Caco-2 (cell line): ENCODE measurements at regions not wholly inside any gene's neighbourhood (a gene's known extent, or its start where the extent isn't known, plus 50 kb on each side); places are given as distances from the start of the nearest gene placed in this dataset.

Experiments used
- BruUV-seq: library from RNA; stranded (reverse); fragments of 400-500 nt; replicated peaks from 2 replicates; lab custom pipeline; 2021; lab: Mats Ljungman, UMichigan
- CTCF ChIA-PET: fragments of 300-600 bp; sonication (Branson Sonifier 250); formaldehyde crosslinking; loops from one replicate; lab custom pipeline; 2022; ENCODE audit warnings: antibody characterized with exemption; lab: Charles Lee
- POLR2A ChIA-PET: fragments of 300-600 bp; sonication (Branson Sonifier 250); formaldehyde crosslinking; loops from one replicate; lab custom pipeline; 2022; ENCODE audit warnings: antibody characterized with exemption; lab: Charles Lee
- DNase-seq, 2 experiments: peaks; one replicate each; pipeline versions ENCODE4 v3.0.0 to v3.0.0-alpha.2; 2020 to 2022
- H3K27me3 ChIP-seq: replicated peaks from 2 replicates; pipeline ENCODE4 v1.6.0; 2011; ENCODE audit warnings: low read length; ENCODE audit not compliant: control insufficient read depth, insufficient read depth
- H3K36me3 ChIP-seq: 2 replicates; pipeline ENCODE4 v1.5.1; 2011; ENCODE audit warnings: low read length; ENCODE audit not compliant: control insufficient read depth, insufficient read depth
- H3K4me1 ChIP-seq: fragments of 250-450 bp; sonication (Bioruptor Pico); 2 replicates; pipeline ENCODE4 v1.5.1; 2020; ENCODE audit warnings: mild to moderate bottlenecking
- H3K4me3 ChIP-seq: 2 replicates; pipeline ENCODE4 v1.5.1; 2011; ENCODE audit warnings: low read depth, mild to moderate bottlenecking, control low read depth, low read length
- H3K9me3 ChIP-seq: fragments of 250-450 bp; sonication (Bioruptor Pico); 2 replicates; pipeline ENCODE4 v1.5.1; 2020; ENCODE audit warnings: mild to moderate bottlenecking, moderate library complexity
- H3K27ac Mint-ChIP-seq: one replicate; pipeline ENCODE4 v1.8.0; 2022; ENCODE audit warnings: mixed read lengths; ENCODE audit not compliant: unreplicated experiment
- H3K27me3 Mint-ChIP-seq: one replicate; pipeline ENCODE4 v1.8.0; 2022; ENCODE audit warnings: mixed read lengths; ENCODE audit not compliant: insufficient read depth, unreplicated experiment
- H3K36me3 Mint-ChIP-seq: one replicate; pipeline ENCODE4 v1.8.0; 2022; ENCODE audit warnings: mild to moderate bottlenecking, mixed read lengths; ENCODE audit not compliant: insufficient read depth, unreplicated experiment
- H3K4me1 Mint-ChIP-seq: one replicate; pipeline ENCODE4 v1.8.0; 2022; ENCODE audit warnings: low read depth, mixed read lengths; ENCODE audit not compliant: unreplicated experiment
- H3K4me3 Mint-ChIP-seq: one replicate; pipeline ENCODE4 v1.8.0; 2022; ENCODE audit warnings: mild to moderate bottlenecking, moderate library complexity, mixed read lengths; ENCODE audit not compliant: unreplicated experiment
- H3K9me3 Mint-ChIP-seq: one replicate; pipeline ENCODE4 v1.8.0; 2022; ENCODE audit warnings: mixed read lengths; ENCODE audit not compliant: unreplicated experiment
- intact Hi-C: fragments of 100-400 bp; cut with micrococcal nuclease; formaldehyde crosslinking; loops from one replicate; pipeline ENCODE4 v1.10.0; 2022; ENCODE audit not compliant: unreplicated experiment
- TF ChIP-seq, protein P1 (sequence below), 2 experiments: fragments of 200-600 bp in 1 of 2; IDR thresholded peaks; 1 replicate in 1 of 2; 2 replicates in 1 of 2; pipeline versions ENCODE4 v1.5.1 to v1.8.0; 2011 to 2022; ENCODE audit warnings: antibody characterized with exemption in 1 of 2, control low read depth in 1 of 2, inconsistent platforms in 1 of 2, low read depth in 1 of 2, low read length in 1 of 2, mild to moderate bottlenecking in 1 of 2, moderate library complexity in 1 of 2; ENCODE audit not compliant: insufficient read depth in 1 of 2, severe bottlenecking in 1 of 2, unreplicated experiment in 1 of 2

DNA sequence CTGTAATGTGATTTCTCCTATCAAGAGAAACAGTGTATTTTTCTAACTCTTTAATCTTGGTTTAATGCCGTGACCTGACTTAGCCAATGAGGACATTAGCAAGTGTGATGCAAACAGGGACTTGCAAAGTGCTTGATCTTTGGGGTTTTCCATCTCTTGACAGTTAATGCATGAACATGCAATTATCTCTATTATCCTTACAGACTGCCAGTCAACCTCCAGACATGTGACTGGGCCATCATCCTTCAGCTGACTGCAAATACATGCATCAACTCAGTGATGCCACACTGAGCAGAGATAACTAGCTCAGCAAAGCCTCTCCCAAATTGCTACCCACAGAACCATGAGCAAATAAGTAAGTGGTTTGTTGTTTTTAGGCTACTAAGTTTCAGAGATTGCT, 409.6 kb downstream of the GPAM start:
- Mint-ChIP-seq H3K27ac (no peak overlapping the region), H3K36me3 (no peaks in the 10 kb centered on the region), H3K4me3 (no peak overlapping the region), H3K9me3 (peaks cover under 1% of the 10 kb centered on the region), H3K27me3 (peaks cover 7% of the 10 kb centered on the region), H3K4me1 (no peaks in the 10 kb centered on the region)
- intact Hi-C loops = no loop called here
- no peaks in the 10 kb centered on the region for H3K36me3 ChIP-seq
- TF ChIP-seq, protein P1, sequence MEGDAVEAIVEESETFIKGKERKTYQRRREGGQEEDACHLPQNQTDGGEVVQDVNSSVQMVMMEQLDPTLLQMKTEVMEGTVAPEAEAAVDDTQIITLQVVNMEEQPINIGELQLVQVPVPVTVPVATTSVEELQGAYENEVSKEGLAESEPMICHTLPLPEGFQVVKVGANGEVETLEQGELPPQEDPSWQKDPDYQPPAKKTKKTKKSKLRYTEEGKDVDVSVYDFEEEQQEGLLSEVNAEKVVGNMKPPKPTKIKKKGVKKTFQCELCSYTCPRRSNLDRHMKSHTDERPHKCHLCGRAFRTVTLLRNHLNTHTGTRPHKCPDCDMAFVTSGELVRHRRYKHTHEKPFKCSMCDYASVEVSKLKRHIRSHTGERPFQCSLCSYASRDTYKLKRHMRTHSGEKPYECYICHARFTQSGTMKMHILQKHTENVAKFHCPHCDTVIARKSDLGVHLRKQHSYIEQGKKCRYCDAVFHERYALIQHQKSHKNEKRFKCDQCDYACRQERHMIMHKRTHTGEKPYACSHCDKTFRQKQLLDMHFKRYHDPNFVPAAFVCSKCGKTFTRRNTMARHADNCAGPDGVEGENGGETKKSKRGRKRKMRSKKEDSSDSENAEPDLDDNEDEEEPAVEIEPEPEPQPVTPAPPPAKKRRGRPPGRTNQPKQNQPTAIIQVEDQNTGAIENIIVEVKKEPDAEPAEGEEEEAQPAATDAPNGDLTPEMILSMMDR (IDR thresholded peaks at IDR 0.05; ENCODE audit: insufficient read depth in 1 of 2, low read depth in 1 of 2, low read length in 1 of 2, severe bottlenecking in 1 of 2, unreplicated experiment in 1 of 2) = no peak
- H3K4me1 ChIP-seq = no peaks in the 10 kb centered on the region
- no peaks in the 10 kb centered on the region for H3K27me3 ChIP-seq
- BruUV-seq = no TSS peak
- no peaks in the 10 kb centered on the region for H3K9me3 ChIP-seq
- ChIA-PET CTCF (no interaction called here), POLR2A (no interaction called here)
- DNase-seq = no peak
- no peak overlapping the region for H3K4me3 ChIP-seq

- POLR2A ChIA-PET = no interaction called here
- H3K27me3 ChIP-seq = no peaks in the 10 kb centered on the region
- CTCF ChIA-PET = no interaction called here
- no peak for DNase-seq
- H3K36me3 ChIP-seq = no peaks in the 10 kb centered on the region
- H3K4me3 ChIP-seq = no peak overlapping the region
- H3K4me1 ChIP-seq = no peaks in the 10 kb centered on the region
- no peak overlapping the region for H3K27ac Mint-ChIP-seq
- no peaks in the 10 kb centered on the region for H3K9me3 ChIP-seq
- TF ChIP-seq, protein P1 (IDR thresholded peaks at IDR 0.05; ENCODE audit: insufficient read depth in 1 of 2, low read depth in 1 of 2, low read length in 1 of 2, severe bottlenecking in 1 of 2, unreplicated experiment in 1 of 2) = no peak
- intact Hi-C loops = no loop called here
- BruUV-seq = no TSS peak
- no peaks in the 10 kb centered on the region for H3K4me1 Mint-ChIP-seq
- H3K4me3 Mint-ChIP-seq = no peak overlapping the region
- no peaks in the 10 kb centered on the region for H3K9me3 Mint-ChIP-seq
- H3K36me3 Mint-ChIP-seq = no peaks in the 10 kb centered on the region
- H3K27me3 Mint-ChIP-seq = peaks cover 12% of the 10 kb centered on the region
Measured at GRCh38 chr10:111774486-111774885, 409.1 kb downstream of the GPAM start.

- BruUV-seq = no TSS peak
- Mint-ChIP-seq H3K27ac (no peak overlapping the region), H3K36me3 (no peaks in the 10 kb centered on the region), H3K4me3 (no peak overlapping the region), H3K9me3 (no peaks in the 10 kb centered on the region), H3K4me1 (no peaks in the 10 kb centered on the region), H3K27me3 (peaks cover 8% of the 10 kb centered on the region)
- ChIA-PET POLR2A (no interaction called here), CTCF (no interaction called here)
- H3K4me1 ChIP-seq = no peaks in the 10 kb centered on the region
- intact Hi-C loops = no loop called here
- H3K27me3 ChIP-seq = no peaks in the 10 kb centered on the region; the same call in 1 of the 2 replicates
- TF ChIP-seq, protein P1 (IDR thresholded peaks at IDR 0.05; ENCODE audit: insufficient read depth in 1 of 2, low read depth in 1 of 2, low read length in 1 of 2, severe bottlenecking in 1 of 2, unreplicated experiment in 1 of 2) = no peak
- no peaks in the 10 kb centered on the region for H3K36me3 ChIP-seq
- H3K4me3 ChIP-seq = no peak overlapping the region
- no peaks in the 10 kb centered on the region for H3K9me3 ChIP-seq
- no peak for DNase-seq
Measured at GRCh38 chr10:111784436-111784835, 399.1 kb downstream of the GPAM start.
